ENCODE measurements at regions not wholly inside any gene's neighbourhood (a gene's known extent, or its start where the extent isn't known, plus 50 kb on each side); places are given as distances from the start of the nearest gene placed in this dataset.
A peak's percentile ranks its signal among the peaks of the same experiment; 100 is the strongest.
"Not testable (repeated sequence)": the region's sequence is repeated elsewhere in the genome, so short reads cannot be mapped to it uniquely, and the experiment has no call there.

- H3K4me3 ChIP-seq, result no peak overlapping the region
- no peaks in the 10 kb centered on the region for H3F3A ChIP-seq (ENCODE audit: insufficient read depth)
- in situ Hi-C loops (cut with MboI), result no loop called here
- H4K20me1 ChIP-seq (ENCODE audit: insufficient read depth), result no peaks in the 10 kb centered on the region
- no peak overlapping the region for H2AFZ ChIP-seq
- no peak for TF ChIP-seq EZH2phosphoT487 (IDR thresholded peaks at IDR 0.05; ENCODE audit: insufficient read depth, low read depth)
- no peak for TF ChIP-seq EZH2 (IDR thresholded peaks at IDR 0.05; ENCODE audit: insufficient read depth, poor library complexity, severe bottlenecking)
- WGBS, 2 experiments (ENCODE audit: low coverage in 1 of 2, low lambda C conversion rate in 2 of 2, missing lambda C conversion rate in 2 of 2), result 71 to 75% methylated on average over 1 of the region's 1 CpG
- no peaks in the 10 kb centered on the region; the same call in 1 of the 2 replicates for H3K27me3 ChIP-seq (replicated peaks; ENCODE audit: insufficient read depth)
- no peaks in the 10 kb centered on the region for H3K9me3 ChIP-seq (ENCODE audit: low read depth)
- H3K9ac ChIP-seq, result no peak overlapping the region
- H3K27ac ChIP-seq, result no peak overlapping the region
- peak; percentile 5 for DNase-seq
- H3K4me2 ChIP-seq (ENCODE audit: unreplicated experiment), result no peak overlapping the region
- H3K9me2 ChIP-seq (ENCODE audit: insufficient read depth), result no peaks in the 10 kb centered on the region; the same call in 1 of the 2 replicates
- no peaks in the 10 kb centered on the region for H3K4me1 ChIP-seq (ENCODE audit: insufficient read depth)
- H3K79me2 ChIP-seq (ENCODE audit: insufficient read depth), result no peaks in the 10 kb centered on the region
- H3K36me3 ChIP-seq (ENCODE audit: low read depth), result no peaks in the 10 kb centered on the region
Measured at GRCh38 chr13:37960427-37960826, 90.9 kb upstream of the TRPC4 start.

DNA sequence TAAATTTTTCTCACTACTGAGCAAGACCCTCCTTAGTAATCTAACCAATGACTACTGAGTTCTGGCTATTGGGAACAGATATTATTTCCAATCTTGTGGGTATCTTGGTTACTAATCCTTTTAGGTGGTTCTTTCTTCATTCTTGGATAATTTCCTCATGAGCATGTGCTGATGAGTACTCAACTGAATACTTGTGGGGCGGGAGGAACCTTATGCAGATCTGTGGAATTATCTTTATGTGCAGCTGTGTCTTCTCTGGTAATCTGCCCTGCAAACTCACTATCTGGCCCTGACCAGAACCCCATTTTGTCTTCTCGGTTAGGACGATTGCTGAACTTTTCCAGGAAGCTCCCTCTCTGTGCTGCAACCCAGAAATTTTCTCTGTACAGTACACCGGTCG, 89.7 kb upstream of the TRPC4 start:
- Histone ChIP-seq H3K79me2 (ENCODE audit: insufficient read depth) (no peaks in the 10 kb centered on the region), H3K27me3 (replicated peaks; ENCODE audit: insufficient read depth) (no peaks in the 10 kb centered on the region; the same call in 1 of the 2 replicates), H3K9me3 (ENCODE audit: low read depth) (no peaks in the 10 kb centered on the region), H3K4me1 (ENCODE audit: insufficient read depth) (no peaks in the 10 kb centered on the region), H2AFZ (0 out of 2 replicates have a peak overlapping the region, but pooled peaks have one; percentile 24), H3K9me2 (ENCODE audit: insufficient read depth) (no peaks in the 10 kb centered on the region), H3K36me3 (ENCODE audit: low read depth) (no peaks in the 10 kb centered on the region), H4K20me1 (ENCODE audit: insufficient read depth) (no peaks in the 10 kb centered on the region), H3K27ac (no peak overlapping the region), H3F3A (ENCODE audit: insufficient read depth) (no peaks in the 10 kb centered on the region), H3K9ac (no peak overlapping the region), H3K4me2 (ENCODE audit: unreplicated experiment) (no peak overlapping the region), H3K4me3 (no peak overlapping the region)
- TF ChIP-seq EZH2phosphoT487 (IDR thresholded peaks at IDR 0.05; ENCODE audit: insufficient read depth, low read depth) (no peak), EZH2 (IDR thresholded peaks at IDR 0.05; ENCODE audit: insufficient read depth, poor library complexity, severe bottlenecking) (no peak)
- in situ Hi-C loops (cut with MboI), result no loop called here
- DNase-seq, result no peak
- 60 to 64% methylated on average over 5 of the region's 5 CpGs for WGBS, 2 experiments (ENCODE audit: low coverage in 1 of 2, low lambda C conversion rate in 2 of 2, missing lambda C conversion rate in 2 of 2)

DNA sequence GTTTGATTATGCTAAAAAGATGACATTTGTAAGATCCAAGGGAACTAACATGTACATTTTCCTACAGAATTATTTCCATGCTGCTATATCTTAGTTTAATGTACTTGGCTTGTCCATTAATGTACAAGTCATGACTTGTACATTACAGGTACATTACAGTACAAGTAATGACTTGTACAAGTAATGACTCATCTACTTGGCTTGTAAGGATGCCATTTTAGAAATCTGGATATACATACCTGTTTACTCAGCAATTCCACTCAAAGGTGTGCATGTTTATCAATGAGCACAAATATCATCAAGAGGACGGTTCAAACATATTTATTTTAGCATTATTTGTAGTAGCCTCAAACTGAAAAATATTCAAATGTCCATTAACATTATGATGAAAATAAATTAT, 87.0 kb upstream of the TRPC4 start:
- Histone ChIP-seq H3K27me3 (replicated peaks; ENCODE audit: insufficient read depth) (no peaks in the 10 kb centered on the region; the same call in 1 of the 2 replicates), H3K4me3 (no peak overlapping the region), H2AFZ (no peak overlapping the region), H3K79me2 (ENCODE audit: insufficient read depth) (no peaks in the 10 kb centered on the region), H3K27ac (no peak overlapping the region), H3K9me3 (ENCODE audit: low read depth) (no peaks in the 10 kb centered on the region), H3K9me2 (ENCODE audit: insufficient read depth) (no peaks in the 10 kb centered on the region), H3K4me2 (ENCODE audit: unreplicated experiment) (no peak overlapping the region), H3K4me1 (ENCODE audit: insufficient read depth) (no peaks in the 10 kb centered on the region), H4K20me1 (ENCODE audit: insufficient read depth) (no peaks in the 10 kb centered on the region), H3F3A (ENCODE audit: insufficient read depth) (no peaks in the 10 kb centered on the region), H3K36me3 (ENCODE audit: low read depth) (no peaks in the 10 kb centered on the region), H3K9ac (no peak overlapping the region)
- no peak for TF ChIP-seq EZH2 (IDR thresholded peaks at IDR 0.05; ENCODE audit: insufficient read depth, poor library complexity, severe bottlenecking)
- TF ChIP-seq EZH2phosphoT487 (IDR thresholded peaks at IDR 0.05; ENCODE audit: insufficient read depth, low read depth), result no peak
- in situ Hi-C loops (cut with MboI), result no loop called here
- WGBS, 2 experiments (ENCODE audit: low coverage in 1 of 2, low lambda C conversion rate in 2 of 2, missing lambda C conversion rate in 2 of 2), result 95 to 96% methylated on average over 1 of the region's 1 CpG
- DNase-seq, result no peak

GRCh38 chr13:37954597-37954996, 85.0 kb upstream of the TRPC4 start:
- not testable (repeated sequence) for H3K9me2 ChIP-seq (ENCODE audit: insufficient read depth); H3K27me3 ChIP-seq (replicated peaks; ENCODE audit: insufficient read depth); DNase-seq

DNA sequence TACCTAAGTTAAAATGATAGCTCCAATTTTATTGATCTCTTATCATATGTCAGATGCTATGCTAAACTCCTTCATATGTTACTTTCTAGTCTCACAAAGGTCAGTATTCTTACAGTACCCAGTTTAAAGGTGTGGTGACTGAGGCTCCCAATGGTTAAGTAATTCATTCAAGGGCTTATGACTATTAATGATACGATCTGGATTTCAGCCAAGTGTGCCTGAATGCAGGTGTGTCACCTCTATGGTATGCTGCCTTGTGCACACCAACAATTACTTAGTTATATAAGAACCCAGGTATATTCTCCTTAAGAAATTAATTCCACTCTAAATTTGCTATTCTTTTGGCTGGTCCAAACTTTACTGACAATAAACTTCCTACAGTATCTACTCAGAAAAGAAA, 84.6 kb upstream of the TRPC4 start:
- Histone ChIP-seq H3K79me2 (ENCODE audit: insufficient read depth) (no peaks in the 10 kb centered on the region), H3K9me2 (ENCODE audit: insufficient read depth) (no peaks in the 10 kb centered on the region), H3K4me3 (no peak overlapping the region), H3K27ac (no peak overlapping the region), H3F3A (ENCODE audit: insufficient read depth) (no peaks in the 10 kb centered on the region), H3K36me3 (ENCODE audit: low read depth) (no peaks in the 10 kb centered on the region), H4K20me1 (ENCODE audit: insufficient read depth) (no peaks in the 10 kb centered on the region), H3K9me3 (ENCODE audit: low read depth) (no peaks in the 10 kb centered on the region), H3K9ac (no peak overlapping the region), H3K27me3 (replicated peaks; ENCODE audit: insufficient read depth) (no peaks in the 10 kb centered on the region; the same call in 1 of the 2 replicates), H3K4me1 (ENCODE audit: insufficient read depth) (no peaks in the 10 kb centered on the region), H2AFZ (no peak overlapping the region), H3K4me2 (ENCODE audit: unreplicated experiment) (no peak overlapping the region)
- no peak for DNase-seq
- TF ChIP-seq EZH2 (IDR thresholded peaks at IDR 0.05; ENCODE audit: insufficient read depth, poor library complexity, severe bottlenecking) (no peak), EZH2phosphoT487 (IDR thresholded peaks at IDR 0.05; ENCODE audit: insufficient read depth, low read depth) (no peak)
- in situ Hi-C loops (cut with MboI), result no loop called here
- 7% methylated on average over 1 of the region's 1 CpG for WGBS, 2 experiments (ENCODE audit: low coverage in 1 of 2, low lambda C conversion rate in 2 of 2, missing lambda C conversion rate in 2 of 2)

More at GRCh38 chr13:37954597-37954996, 85.0 kb upstream of the TRPC4 start:
- H3K9ac ChIP-seq; H3F3A ChIP-seq (ENCODE audit: insufficient read depth); H3K27ac ChIP-seq; H3K4me1 ChIP-seq (ENCODE audit: insufficient read depth); H4K20me1 ChIP-seq (ENCODE audit: insufficient read depth); H2AFZ ChIP-seq; H3K4me3 ChIP-seq; H3K79me2 ChIP-seq (ENCODE audit: insufficient read depth); H3K36me3 ChIP-seq (ENCODE audit: low read depth); H3K4me2 ChIP-seq (ENCODE audit: unreplicated experiment); H3K9me3 ChIP-seq (ENCODE audit: low read depth); in situ Hi-C loops (cut with MboI): not testable (repeated sequence)
- WGBS, 2 experiments (ENCODE audit: low coverage in 1 of 2, low lambda C conversion rate in 2 of 2, missing lambda C conversion rate in 2 of 2), result 88 to 91% methylated on average over 7 to 9 of the region's 9 CpGs

Data from GM23248 (cell line).